ENCODE measurements at regions not wholly inside any gene's neighbourhood (a gene's known extent, or its start where the extent isn't known, plus 50 kb on each side); places are given as distances from the start of the nearest gene placed in this dataset.
"Not testable (repeated sequence)": the region's sequence is repeated elsewhere in the genome, so short reads cannot be mapped to it uniquely, and the experiment has no call there.

GRCh38 chr10:45229823-45230222 lies 85.6 kb downstream of the OR13A1 start:
- no peaks in the 10 kb centered on the region for H3K27me3 ChIP-seq
- H3K36me3 ChIP-seq (replicated peaks in 1 of 2; ENCODE audit: insufficient read depth in 1 of 2, low read depth in 2 of 2) = no peaks in the 10 kb centered on the region
- DNase-seq (no peak), ATAC-seq (no peak)
- 73 to 85% methylated on average over 1 of the region's 1 CpG for WGBS, 2 donors
- H3K9me3 ChIP-seq = no peaks in the 10 kb centered on the region
- no peak for TF ChIP-seq CTCF (IDR thresholded peaks at IDR 0.05)
- no peak for TF ChIP-seq POLR2A (IDR thresholded peaks at IDR 0.05)
- H3K4me1 ChIP-seq = no peaks in the 10 kb centered on the region
- no peak overlapping the region for H3K27ac ChIP-seq
- H3K4me3 ChIP-seq = no peak overlapping the region
- intact Hi-C loops (cut with DNase I) = no loop called here

DNA sequence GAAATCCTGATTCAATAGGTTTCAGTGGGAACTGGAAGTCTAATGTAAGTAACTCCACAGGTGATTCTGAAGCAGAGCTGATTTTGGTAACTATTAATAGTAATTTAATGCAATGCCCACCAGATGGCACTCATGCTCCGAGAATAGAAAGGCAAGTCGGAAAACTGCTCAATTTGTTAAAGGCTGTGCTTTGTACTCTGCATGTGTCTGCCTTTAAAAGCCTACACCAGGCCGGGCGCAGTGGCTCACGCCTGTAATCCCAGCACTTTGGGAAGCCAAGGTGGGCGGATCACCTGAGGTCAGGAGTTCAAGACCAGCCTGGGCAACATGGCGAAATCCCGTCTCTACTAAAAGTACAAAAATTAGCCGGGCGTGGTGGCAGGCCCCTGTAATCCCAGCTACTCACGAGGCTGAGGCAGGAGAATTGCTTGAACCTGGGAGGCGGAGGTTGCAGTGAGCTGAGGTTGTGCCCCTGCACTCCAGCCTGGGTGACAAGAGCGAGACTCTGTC lies 80.1 kb downstream of the OR13A1 start:
- H3K27ac ChIP-seq; H3K9me3 ChIP-seq; H3K27me3 ChIP-seq; H3K4me1 ChIP-seq; H3K4me3 ChIP-seq; H3K36me3 ChIP-seq (replicated peaks in 1 of 2; ENCODE audit: insufficient read depth in 1 of 2, low read depth in 2 of 2); intact Hi-C loops (cut with DNase I): not testable (repeated sequence)
- WGBS, 2 donors = 38 to 42% methylated on average over 13 of the region's 13 CpGs
- peak; percentile 58 to 76 (median 68) for DNase-seq
- peak; percentile 34 to 79 (median 60) for TF ChIP-seq CTCF (IDR thresholded peaks at IDR 0.05)
- peak; percentile 86 for ATAC-seq

DNA sequence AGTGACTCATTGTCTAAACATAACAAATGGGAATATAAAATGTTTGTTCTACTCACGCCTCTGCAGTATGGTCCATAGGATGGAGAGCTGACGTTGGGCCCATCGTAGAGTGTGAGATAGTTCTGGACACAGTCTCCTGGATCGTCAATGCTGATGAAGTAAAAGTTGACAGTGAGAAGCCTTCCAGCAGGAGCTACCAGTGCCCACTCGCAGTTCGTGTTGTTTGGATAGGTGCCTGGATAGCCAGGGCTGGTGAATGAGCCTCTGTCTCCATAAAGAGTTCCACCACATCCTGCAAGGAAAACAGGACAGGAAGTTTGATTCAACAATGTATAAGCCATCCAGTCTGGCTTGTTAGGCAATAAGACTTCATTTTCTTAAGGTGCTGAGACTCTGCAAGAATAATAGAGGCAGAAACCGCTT lies 79.6 kb downstream of the OR13A1 start:
- WGBS, 2 donors = 37 to 50% methylated on average over 7 of the region's 7 CpGs

DNA sequence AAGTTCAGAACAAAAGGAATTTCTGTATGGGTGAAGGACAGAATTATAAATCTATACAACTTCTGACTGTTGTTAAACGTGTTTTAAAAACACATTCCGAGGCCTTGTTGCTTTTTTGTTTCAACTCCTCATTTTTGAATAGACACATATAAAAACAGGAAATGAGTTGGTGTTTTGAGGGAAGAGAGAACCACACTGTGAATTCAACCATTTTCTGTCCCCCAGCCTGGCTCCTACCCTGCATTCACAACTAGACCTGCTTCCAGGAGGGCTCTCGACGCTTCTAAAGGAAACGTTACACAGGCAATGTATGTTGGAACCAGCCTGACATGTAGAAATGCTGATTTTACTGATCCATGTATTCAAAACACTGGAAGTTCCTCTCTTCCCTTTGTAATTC lies 76.5 kb downstream of the OR13A1 start:
- no peak for ATAC-seq
- no peak for TF ChIP-seq CTCF (IDR thresholded peaks at IDR 0.05)
- no peak for TF ChIP-seq POLR2A (IDR thresholded peaks at IDR 0.05)
- WGBS, 2 donors = 83% methylated on average over 5 of the region's 5 CpGs
- Histone ChIP-seq H3K4me1 (no peaks in the 10 kb centered on the region), H3K27ac (no peak overlapping the region), H3K27me3 (no peaks in the 10 kb centered on the region), H3K4me3 (no peak overlapping the region), H3K36me3 (replicated peaks in 1 of 2; ENCODE audit: insufficient read depth in 1 of 2, low read depth in 2 of 2) (no peaks in the 10 kb centered on the region), H3K9me3 (no peaks in the 10 kb centered on the region)
- intact Hi-C loops (cut with DNase I) = no loop called here
- no peak for DNase-seq

More for the DNA sequence above, 79.6 kb downstream of the OR13A1 start:
- ATAC-seq (no peak), DNase-seq (no peak)
- H3K36me3 ChIP-seq (replicated peaks in 1 of 2; ENCODE audit: insufficient read depth in 1 of 2, low read depth in 2 of 2) = no peaks in the 10 kb centered on the region
- intact Hi-C loops (cut with DNase I) = no loop called here
- H3K27ac ChIP-seq = no peak overlapping the region
- no peaks in the 10 kb centered on the region for H3K27me3 ChIP-seq
- H3K4me1 ChIP-seq = no peaks in the 10 kb centered on the region
- H3K9me3 ChIP-seq = no peaks in the 10 kb centered on the region
- no peak overlapping the region for H3K4me3 ChIP-seq
- TF ChIP-seq CTCF (IDR thresholded peaks at IDR 0.05) = no peak
- no peak for TF ChIP-seq POLR2A (IDR thresholded peaks at IDR 0.05)

GRCh38 chr10:45239642-45240041 lies 75.8 kb downstream of the OR13A1 start:
- Histone ChIP-seq H3K9me3 (no peaks in the 10 kb centered on the region), H3K4me3 (no peak overlapping the region), H3K36me3 (replicated peaks in 1 of 2; ENCODE audit: insufficient read depth in 1 of 2, low read depth in 2 of 2) (no peaks in the 10 kb centered on the region), H3K27me3 (no peaks in the 10 kb centered on the region), H3K27ac (no peak overlapping the region), H3K4me1 (no peaks in the 10 kb centered on the region)
- intact Hi-C loops (cut with DNase I) = no loop called here
- 59 to 69% methylated on average over 10 to 11 of the region's 11 CpGs for WGBS, 2 donors
- TF ChIP-seq CTCF (IDR thresholded peaks at IDR 0.05) = no peak
- no peak for TF ChIP-seq POLR2A (IDR thresholded peaks at IDR 0.05)
- DNase-seq = no peak
- ATAC-seq = no peak

Data from body of pancreas (tissue), 4 donors.